Neural progenitor cell (in vitro differentiated cells): ENCODE measurements at regions not wholly inside any gene's neighbourhood (a gene's known extent, or its start where the extent isn't known, plus 50 kb on each side); places are given as distances from the start of the nearest gene placed in this dataset.

Experiments
- DNase-seq: peaks from one replicate; pipeline ENCODE4 v3.0.0-alpha.2; 2016; ENCODE audit warnings: low spot score
- H2AFZ ChIP-seq: fragments of 200-600 bp; sonication (generic); replicated peaks from 2 replicates; pipeline ENCODE4 v1.6.1; 2016; ENCODE audit warnings: antibody characterized with exemption
- H3F3A ChIP-seq: fragments of 200-600 bp; sonication (generic); 2 replicates; pipeline ENCODE4 v1.6.1; 2016; ENCODE audit warnings: antibody characterized with exemption, low read depth
- H3K27ac ChIP-seq: fragments of 200-600 bp; sonication (generic); 2 replicates; pipeline ENCODE4 v1.5.1; 2016; ENCODE audit warnings: mild to moderate bottlenecking
- H3K27me3 ChIP-seq: fragments of 200-600 bp; sonication (generic); 2 replicates; pipeline ENCODE4 v1.6.1; 2016; ENCODE audit warnings: mild to moderate bottlenecking, moderate library complexity
- H3K36me3 ChIP-seq: fragments of 200-600 bp; sonication (generic); 2 replicates; pipeline ENCODE4 v1.5.1; 2016
- H3K4me1 ChIP-seq: fragments of 200-600 bp; sonication (generic); 2 replicates; pipeline ENCODE4 v1.6.1; 2016; ENCODE audit warnings: mixed run types
- H3K4me2 ChIP-seq: fragments of 200-600 bp; sonication (generic); 2 replicates; pipeline ENCODE4 v1.6.1; 2016
- H3K4me3 ChIP-seq: fragments of 200-600 bp; sonication (generic); 2 replicates; pipeline ENCODE4 v1.5.1; 2016
- H3K79me2 ChIP-seq: fragments of 200-600 bp; sonication (generic); 2 replicates; pipeline ENCODE4 v1.6.1; 2016; ENCODE audit warnings: low read depth
- H3K9ac ChIP-seq: fragments of 200-600 bp; sonication (generic); 2 replicates; pipeline ENCODE4 v1.6.1; 2016
- H3K9me3 ChIP-seq: fragments of 200-600 bp; sonication (generic); 2 replicates; pipeline ENCODE4 v1.5.1; 2016; ENCODE audit warnings: low read depth
- H4K20me1 ChIP-seq: fragments of 200-600 bp; sonication (generic); 2 replicates; pipeline ENCODE4 v1.6.1; 2016; ENCODE audit warnings: low read depth
- H3K27ac Mint-ChIP-seq: 3 replicates; pipeline ENCODE4 v1.8.0; 2021; ENCODE audit warnings: mixed read lengths
- H3K27me3 Mint-ChIP-seq: 2 replicates; pipeline ENCODE4 v1.8.0; 2022; ENCODE audit warnings: low read depth, mild to moderate bottlenecking, inconsistent platforms, moderate library complexity, mixed read lengths; ENCODE audit not compliant: insufficient read depth
- H3K36me3 Mint-ChIP-seq: 3 replicates; pipeline ENCODE4 v1.8.0; 2021; ENCODE audit warnings: mixed read lengths
- H3K4me1 Mint-ChIP-seq: 3 replicates; pipeline ENCODE4 v1.8.0; 2021; ENCODE audit warnings: mixed read lengths
- H3K4me3 Mint-ChIP-seq: 3 replicates; pipeline ENCODE4 v1.8.0; 2021; ENCODE audit warnings: mild to moderate bottlenecking, moderate library complexity, mixed read lengths
- H3K9me3 Mint-ChIP-seq: 3 replicates; pipeline ENCODE4 v1.8.0; 2020; ENCODE audit warnings: mixed read lengths
- CTCF ChIP-seq: fragments of 200-600 bp; sonication (generic); IDR thresholded peaks from 2 replicates; pipeline ENCODE4 v1.5.1; 2017; ENCODE audit warnings: antibody characterized with exemption, mild to moderate bottlenecking
- EZH2 ChIP-seq: fragments of 200-600 bp; sonication (generic); IDR thresholded peaks from 2 replicates; pipeline ENCODE4 v1.6.1; 2017; ENCODE audit warnings: antibody characterized with exemption, mild to moderate bottlenecking, moderate library complexity
- EZH2phosphoT487 ChIP-seq: fragments of 200-600 bp; sonication (generic); IDR thresholded peaks from 2 replicates; pipeline ENCODE4 v1.6.1; 2017; ENCODE audit warnings: antibody characterized with exemption

GRCh38 chr1:221206076-221206475 is 326.8 kb downstream of the HLX start:
- H3K4me1 ChIP-seq, result no peaks in the 10 kb centered on the region
- Mint-ChIP-seq H3K4me1 (no peaks in the 10 kb centered on the region), H3K36me3 (no peaks in the 10 kb centered on the region), H3K4me3 (no peak overlapping the region), H3K27ac (no peak overlapping the region), H3K27me3 (peaks cover 3% of the 10 kb centered on the region), H3K9me3 (peaks cover 2% of the 10 kb centered on the region)
- no peaks in the 10 kb centered on the region for H3K27me3 ChIP-seq
- no peak for DNase-seq
- no peaks in the 10 kb centered on the region for H3K79me2 ChIP-seq
- H2AFZ ChIP-seq, result no peak overlapping the region
- no peaks in the 10 kb centered on the region for H3F3A ChIP-seq
- H4K20me1 ChIP-seq, result no peaks in the 10 kb centered on the region
- H3K27ac ChIP-seq, result no peak overlapping the region
- H3K4me2 ChIP-seq, result no peak overlapping the region
- H3K36me3 ChIP-seq, result no peaks in the 10 kb centered on the region
- TF ChIP-seq EZH2phosphoT487, result no peak
- TF ChIP-seq EZH2, result no peak
- no peak for TF ChIP-seq CTCF
- H3K4me3 ChIP-seq, result no peak overlapping the region
- H3K9ac ChIP-seq, result no peak overlapping the region
- no peaks in the 10 kb centered on the region for H3K9me3 ChIP-seq

- Histone ChIP-seq H3K36me3 (no peaks in the 10 kb centered on the region), H3K27me3 (no peaks in the 10 kb centered on the region), H4K20me1 (no peaks in the 10 kb centered on the region), H3F3A (no peaks in the 10 kb centered on the region), H3K4me2 (no peak overlapping the region), H3K9ac (no peak overlapping the region), H3K79me2 (no peaks in the 10 kb centered on the region), H3K4me1 (no peaks in the 10 kb centered on the region), H3K27ac (no peak overlapping the region), H3K4me3 (no peak overlapping the region), H2AFZ (peak overlapping the region; percentile 42), H3K9me3 (no peaks in the 10 kb centered on the region)
- Mint-ChIP-seq H3K27me3 (no peaks in the 10 kb centered on the region), H3K4me3 (no peak overlapping the region), H3K36me3 (no peaks in the 10 kb centered on the region), H3K4me1 (no peaks in the 10 kb centered on the region), H3K9me3 (peaks cover 2% of the 10 kb centered on the region), H3K27ac (no peak overlapping the region)
- no peak for DNase-seq
- TF ChIP-seq CTCF (no peak), EZH2 (no peak), EZH2phosphoT487 (no peak)
Observed at GRCh38 chr1:221212926-221213325, 333.7 kb downstream of the HLX start.

GRCh38 chr1:221217029-221217428 is 337.8 kb downstream of the HLX start:
- Mint-ChIP-seq H3K4me1 (no peaks in the 10 kb centered on the region), H3K9me3 (peaks cover 1% of the 10 kb centered on the region)
- TF ChIP-seq CTCF (no peak), EZH2 (no peak), EZH2phosphoT487 (no peak)

More at GRCh38 chr1:221217029-221217428, 337.8 kb downstream of the HLX start:
- Histone ChIP-seq H3K4me3 (no peak overlapping the region), H3K4me1 (no peaks in the 10 kb centered on the region), H3K4me2 (no peak overlapping the region), H3F3A (no peaks in the 10 kb centered on the region), H3K9me3 (no peaks in the 10 kb centered on the region), H3K36me3 (no peaks in the 10 kb centered on the region), H3K79me2 (no peaks in the 10 kb centered on the region), H2AFZ (no peak overlapping the region), H3K27me3 (no peaks in the 10 kb centered on the region), H4K20me1 (no peaks in the 10 kb centered on the region), H3K27ac (no peak overlapping the region), H3K9ac (no peak overlapping the region)
- DNase-seq, result no peak
- no peaks in the 10 kb centered on the region for H3K36me3 Mint-ChIP-seq
- no peaks in the 10 kb centered on the region for H3K27me3 Mint-ChIP-seq
- H3K27ac Mint-ChIP-seq, result no peak overlapping the region
- H3K4me3 Mint-ChIP-seq, result no peak overlapping the region
